ENCODE measurements at regions not wholly inside any gene's neighbourhood (a gene's known extent, or its start where the extent isn't known, plus 50 kb on each side); places are given as distances from the start of the nearest gene placed in this dataset.
"Not testable (repeated sequence)": the region's sequence is repeated elsewhere in the genome, so short reads cannot be mapped to it uniquely, and the experiment has no call there.

- DNase-seq, result no peak
Measured at GRCh38 chr3:164387236-164387635, 691.1 kb downstream of the SI start.

- no peak for DNase-seq
Measured at GRCh38 chr3:164380156-164380555, 698.1 kb downstream of the SI start.

- DNase-seq, result no peak
Measured at GRCh38 chr3:164377466-164377865, 700.8 kb downstream of the SI start.

GRCh38 chr3:164375995-164376394 lies 702.3 kb downstream of the SI start:
- no peak for DNase-seq

- DNase-seq, result no peak
Measured at GRCh38 chr3:164375538-164375937, 702.8 kb downstream of the SI start.

- DNase-seq, result no peak
Measured at GRCh38 chr3:164371681-164372080, 706.6 kb downstream of the SI start.

GRCh38 chr3:164370970-164371369 lies 707.3 kb downstream of the SI start:
- DNase-seq, result no peak

GRCh38 chr3:164365242-164365641 lies 713.1 kb downstream of the SI start:
- no peak for DNase-seq

GRCh38 chr3:164364111-164364510 lies 714.2 kb downstream of the SI start:
- no peak for DNase-seq

DNA sequence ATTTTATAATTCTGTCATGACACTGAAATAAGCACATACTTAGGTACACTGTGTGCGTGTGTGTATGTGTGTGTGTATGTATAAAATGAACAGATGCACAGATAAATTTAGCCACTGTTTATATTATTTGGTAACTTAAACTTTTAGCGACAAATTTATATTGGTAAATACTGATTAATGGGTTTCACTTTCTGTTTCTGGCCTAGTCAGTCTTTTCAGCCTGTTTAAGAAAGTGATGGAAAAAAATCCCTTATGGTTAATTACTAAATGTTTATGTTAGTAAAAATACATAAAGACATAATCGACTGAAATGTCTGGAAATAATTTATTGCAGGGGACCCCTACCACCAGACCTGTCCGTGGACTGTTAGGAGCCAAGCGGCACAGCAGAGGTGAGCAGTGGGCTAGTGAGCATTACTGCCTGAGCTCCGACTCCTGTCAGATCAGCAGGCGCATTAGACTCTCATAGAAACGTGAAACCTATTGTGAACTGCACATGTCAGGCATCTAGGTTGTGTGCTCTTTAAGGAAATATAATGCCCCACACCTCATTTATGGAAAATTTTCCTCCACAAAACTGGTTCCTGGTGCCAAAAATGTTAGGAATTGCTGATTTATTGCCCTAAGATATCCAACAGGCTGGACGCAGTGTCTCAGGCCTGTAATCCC lies 717.4 kb downstream of the SI start:
- no peak for DNase-seq

DNA sequence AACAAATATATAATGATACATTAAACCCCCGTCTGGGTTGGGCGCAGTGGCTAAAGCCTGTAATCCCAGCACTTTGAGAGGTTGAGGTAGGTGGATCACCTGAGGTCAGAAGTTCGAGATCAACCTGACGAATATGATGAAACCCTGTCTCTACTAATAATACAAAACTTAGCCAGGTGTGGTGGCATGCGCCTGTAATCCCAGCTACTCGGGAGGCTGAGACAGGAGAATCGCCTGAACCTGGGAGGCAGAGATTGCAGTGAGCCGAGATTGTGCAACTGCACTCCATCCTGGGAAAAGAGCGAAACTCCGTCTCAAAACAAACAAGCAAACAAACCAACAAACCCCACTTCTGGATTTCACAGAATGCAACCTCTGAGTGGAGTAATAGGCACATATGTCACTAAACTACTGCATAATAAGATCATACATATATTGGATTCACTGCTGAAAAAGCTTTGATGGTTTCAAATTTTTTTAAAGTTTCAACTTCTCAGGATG lies 718.2 kb downstream of the SI start:
- DNase-seq, result no peak

DNA sequence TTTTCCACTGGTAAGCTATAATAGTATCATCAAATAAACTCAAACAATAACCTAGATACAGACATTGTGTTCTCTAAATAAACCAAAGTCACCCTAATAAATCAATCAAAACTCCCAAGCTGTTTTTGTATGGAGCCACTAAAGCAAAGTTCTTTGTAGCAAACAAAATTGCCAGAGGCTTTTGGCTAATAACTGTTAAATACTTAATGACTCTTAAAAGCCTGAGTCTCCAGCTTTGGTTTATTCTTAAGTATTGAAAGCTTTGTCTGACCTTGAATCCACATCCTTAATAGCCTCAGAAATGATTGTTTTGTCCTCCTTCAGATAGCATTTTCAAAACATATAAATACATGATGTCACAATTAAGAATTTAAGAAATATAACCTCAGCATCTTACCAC lies 725.3 kb downstream of the SI start:
- no peak for DNase-seq

DNA sequence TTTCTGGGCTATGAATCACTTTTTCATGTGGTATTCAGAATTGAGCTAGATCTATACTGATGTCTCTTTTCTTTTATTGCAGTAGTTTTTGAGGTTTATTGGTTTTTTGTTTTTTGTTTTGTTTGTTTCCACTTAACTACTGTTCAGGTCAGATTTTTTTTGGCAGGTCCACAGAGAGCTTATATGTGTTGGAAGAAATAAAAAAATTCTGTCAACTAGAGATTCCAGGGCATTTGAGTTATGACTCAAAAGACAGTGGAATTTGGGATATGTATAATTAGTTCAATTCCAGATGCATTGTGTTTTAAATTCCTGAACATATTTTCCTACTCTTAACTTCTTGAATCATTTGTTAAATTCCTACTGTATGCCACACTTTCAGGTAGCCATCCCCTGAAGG lies 727.2 kb downstream of the SI start:
- DNase-seq, result no peak

- DNase-seq, result not testable (repeated sequence)
Measured at GRCh38 chr3:164342206-164342605, 736.1 kb downstream of the SI start.

DNA sequence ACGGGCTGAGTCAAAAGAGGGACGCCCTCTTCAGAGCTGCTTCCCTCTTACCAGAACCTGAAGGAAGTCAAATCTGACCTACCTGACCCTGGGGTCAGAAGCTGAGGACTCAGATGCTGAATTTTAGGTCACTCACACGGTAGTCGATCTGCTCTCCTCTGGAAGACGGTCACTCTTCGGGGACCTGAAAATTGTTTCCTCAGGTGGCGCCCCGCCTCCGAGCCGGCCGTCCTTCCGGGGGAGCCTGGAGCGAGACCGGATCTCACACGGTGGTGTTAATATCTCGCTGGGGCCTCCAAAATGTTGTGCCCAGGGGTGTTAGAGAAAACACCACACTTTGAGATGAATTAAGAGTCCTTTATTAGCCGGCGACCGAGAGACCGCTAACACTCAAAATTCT lies 737.2 kb downstream of the SI start:
- DNase-seq, result no peak

DNA sequence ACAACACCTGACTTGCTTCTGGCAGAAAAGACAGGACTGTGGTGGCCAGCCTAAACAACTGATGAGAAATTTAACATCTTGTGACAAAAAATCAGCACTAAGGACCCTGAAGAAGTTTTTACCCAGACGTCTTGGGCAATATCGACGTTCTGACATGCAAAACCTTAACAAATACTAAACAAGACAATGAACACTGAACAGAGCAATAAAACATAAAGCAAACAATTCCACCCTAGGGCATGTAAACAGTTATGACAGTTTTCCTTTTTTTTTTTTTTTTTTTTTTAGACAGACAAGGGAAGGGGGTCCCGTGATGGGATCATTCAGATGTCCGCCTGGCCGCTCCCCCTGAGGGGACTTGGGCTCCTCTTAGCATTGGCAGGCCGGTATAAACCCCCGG lies 738.0 kb downstream of the SI start:
- DNase-seq, result no peak

GRCh38 chr3:164332831-164333802 lies 745.2 kb downstream of the SI start:
- DNase-seq, result no peak

DNA sequence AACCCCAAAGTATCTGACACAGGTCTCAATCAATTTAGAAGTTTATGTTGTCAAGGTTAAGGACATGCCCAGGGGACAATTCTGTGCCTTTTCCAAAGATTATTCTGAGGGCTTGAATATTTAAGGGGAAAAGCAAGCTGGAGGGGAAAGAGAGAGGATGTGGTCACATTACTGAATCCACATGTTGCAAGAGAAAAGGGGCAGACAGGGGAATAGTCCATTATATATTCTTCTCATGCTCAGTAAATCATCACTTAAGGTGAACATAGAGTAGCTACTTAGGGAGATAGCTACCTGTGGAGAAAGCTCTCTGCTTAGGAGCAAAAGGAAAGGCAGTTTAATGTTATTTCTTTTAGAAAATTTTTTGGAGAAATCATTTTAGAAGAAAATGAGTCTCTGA lies 751.6 kb downstream of the SI start:
- no peak for DNase-seq

GRCh38 chr3:164320962-164321361 lies 757.3 kb downstream of the SI start:
- DNase-seq, result no peak

DNA sequence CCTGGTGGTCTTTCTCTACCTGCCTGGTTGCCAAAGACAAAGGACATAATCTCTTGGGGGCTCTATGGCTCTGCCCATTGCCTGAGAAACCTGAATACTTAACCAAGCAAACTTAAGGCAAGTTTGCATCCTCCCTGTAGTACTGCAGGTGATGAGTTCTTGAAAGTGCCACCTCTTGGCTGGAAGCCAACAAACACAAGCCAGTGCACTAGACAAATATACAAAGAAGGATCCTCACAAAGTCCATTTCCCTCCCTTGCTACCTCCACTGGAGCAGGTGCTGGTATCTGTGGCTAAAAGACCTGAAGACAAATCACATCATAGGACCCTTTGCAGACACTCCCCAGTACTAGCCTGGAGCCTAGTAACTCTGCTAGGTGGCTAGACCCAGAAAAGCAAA lies 772.3 kb downstream of the SI start:
- DNase-seq, result no peak

DNA sequence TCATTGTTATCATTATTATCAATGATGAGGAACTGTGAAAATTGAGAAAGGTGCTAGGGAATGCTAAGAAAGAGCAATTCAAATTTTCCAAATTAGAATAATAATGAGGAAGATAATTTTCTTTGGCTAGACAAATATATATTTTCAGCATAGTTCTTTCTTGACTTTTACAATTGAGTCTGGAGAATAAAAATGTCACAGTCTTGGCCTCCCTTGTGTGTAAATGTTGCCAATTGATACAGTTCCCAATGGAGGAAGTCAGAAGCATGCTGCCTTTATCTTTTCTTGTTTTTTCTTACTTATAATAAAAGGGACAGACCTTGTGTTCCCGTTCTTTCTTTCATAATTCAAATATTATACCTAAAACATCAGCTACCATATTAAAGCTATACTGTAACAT lies 774.4 kb downstream of the SI start:
- no peak for DNase-seq

DNA sequence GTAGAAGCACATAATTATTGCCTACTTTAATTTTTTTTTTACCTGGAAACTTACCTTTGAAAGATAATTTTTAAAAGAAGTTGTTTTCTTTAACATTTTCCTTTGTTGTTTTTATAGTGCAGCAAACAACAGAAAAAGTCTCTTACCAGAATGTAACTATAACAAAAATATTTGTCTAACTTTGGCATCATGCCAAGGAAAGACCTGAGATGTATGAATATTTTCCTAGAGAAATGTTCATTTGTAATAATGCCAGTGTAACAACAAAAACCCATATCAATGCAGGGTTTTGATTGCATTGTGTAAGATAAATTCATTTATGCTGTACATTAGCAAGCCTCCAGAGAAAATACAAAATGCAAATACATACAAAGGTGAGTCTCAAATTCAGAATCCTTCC lies 775.7 kb downstream of the SI start:
- no peak for DNase-seq

DNA sequence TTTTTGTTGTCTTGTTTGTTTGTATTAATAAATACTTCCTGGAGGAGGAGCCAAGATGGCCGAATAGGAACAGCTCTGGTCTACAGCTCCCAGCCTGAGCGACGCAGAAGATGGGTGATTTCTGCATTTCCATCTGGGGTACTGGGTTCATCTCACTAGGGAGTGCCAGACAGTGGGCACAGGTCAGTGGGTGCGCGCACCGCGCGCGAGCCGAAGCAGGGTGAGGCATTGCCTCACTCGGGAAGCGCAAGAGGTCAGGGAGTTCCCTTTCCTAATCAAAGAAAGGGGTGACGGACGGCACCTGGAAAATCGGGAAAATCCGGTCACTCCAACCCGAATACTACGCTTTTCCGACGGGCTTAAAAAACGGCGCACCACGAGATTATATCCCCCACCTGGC lies 786.8 kb downstream of the SI start:
- DNase-seq, result not testable (repeated sequence)
